H1 (cell line): ENCODE measurements at regions not wholly inside any gene's neighbourhood (a gene's known extent, or its start where the extent isn't known, plus 50 kb on each side); places are given as distances from the start of the nearest gene placed in this dataset.

Source experiments
- CTCF ChIA-PET: fragments of 300-600 bp; sonication (Branson Sonifier 250); formaldehyde crosslinking; loops from one replicate; lab custom pipeline; 2021; ENCODE audit not compliant: partially characterized antibody; lab: Charles Lee
- POLR2A ChIA-PET: fragments of 300-600 bp; sonication (Branson Sonifier 250); formaldehyde crosslinking; loops from one replicate; lab custom pipeline; 2021; ENCODE audit warnings: inconsistent platforms; ENCODE audit not compliant: partially characterized antibody; lab: Charles Lee
- DNase-seq, 2 experiments: peaks; one replicate each; pipeline versions ENCODE4 v3.0.0 to v3.0.0-alpha.2; 2010 to 2022; ENCODE audit warnings: low spot score in 2 of 2, low read depth in 1 of 2, mixed read lengths in 1 of 2
- FAIRE-seq: peaks from 2 replicates; lab custom pipeline; 2011; peaks lifted over from hg19 to GRCh38; lab: Jason Lieb, UNC
- H2AFZ ChIP-seq: 2 replicates; pipeline ENCODE4 v1.8.1; 2012; ENCODE audit warnings: low read length, inconsistent platforms
- H2AK5ac ChIP-seq: 2 replicates; pipeline ENCODE4 v1.6.1; 2013; ENCODE audit warnings: low read depth, low read length
- H2BK120ac ChIP-seq: replicated peaks from 2 replicates; pipeline ENCODE3; 2013; ENCODE audit warnings: low read depth, low read length, inconsistent platforms
- H2BK12ac ChIP-seq: 2 replicates; pipeline ENCODE4 v1.6.1; 2013; ENCODE audit warnings: low read depth, low read length
- H2BK15ac ChIP-seq: 2 replicates; pipeline ENCODE4 v1.6.1; 2013; ENCODE audit warnings: low read length
- H2BK20ac ChIP-seq: 2 replicates; pipeline ENCODE4 v1.6.1; 2013; ENCODE audit warnings: low read length
- H2BK5ac ChIP-seq: 2 replicates; pipeline ENCODE4 v1.6.1; 2013; ENCODE audit warnings: low read depth, low read length
- H3K14ac ChIP-seq: 2 replicates; pipeline ENCODE4 v1.6.1; 2013; ENCODE audit warnings: inconsistent platforms; ENCODE audit not compliant: insufficient read length
- H3K18ac ChIP-seq: 2 replicates; pipeline ENCODE4 v1.6.1; 2013; ENCODE audit warnings: low read length; ENCODE audit errors: extremely low read depth
- H3K23ac ChIP-seq: 2 replicates; pipeline ENCODE4 v1.6.1; 2013; ENCODE audit warnings: inconsistent platforms; ENCODE audit not compliant: insufficient read length
- H3K23me2 ChIP-seq: 2 replicates; pipeline ENCODE4 v1.6.1; 2013; ENCODE audit warnings: low read depth, low read length
- H3K27ac ChIP-seq: 2 replicates; pipeline ENCODE4 v1.6.1; 2011; ENCODE audit warnings: low read depth, low read length, inconsistent platforms
- H3K27me3 ChIP-seq, 4 experiments: replicated peaks in 1 of 4; 1 replicate in 1 of 4; 2 replicates in 3 of 4; pipeline versions ENCODE4 v1.6.1 to v1.8.1; 2011 to 2013; ENCODE audit warnings: low read length in 3 of 4, mild to moderate bottlenecking in 3 of 4, inconsistent platforms in 2 of 4, mixed read lengths in 2 of 4, moderate library complexity in 1 of 4; ENCODE audit not compliant: control insufficient read depth in 3 of 4, insufficient read depth in 3 of 4; ENCODE audit errors: extremely low read depth in 1 of 4
- H3K36me3 ChIP-seq, 4 experiments: 2 replicates each; pipeline versions ENCODE4 v1.6.1 to v1.8.1; 2011 to 2013; ENCODE audit warnings: mild to moderate bottlenecking in 4 of 4, low read length in 3 of 4, moderate library complexity in 2 of 4, control low read depth in 1 of 4, inconsistent platforms in 1 of 4; ENCODE audit not compliant: insufficient read depth in 4 of 4, control insufficient read depth in 2 of 4
- H3K4ac ChIP-seq: replicated peaks from 2 replicates; pipeline ENCODE3; 2013; ENCODE audit warnings: low read length, low read depth, mixed read lengths, inconsistent platforms; ENCODE audit not compliant: insufficient read length
- H3K4me1 ChIP-seq, 4 experiments: replicated peaks in 1 of 4; 1 replicate in 1 of 4; 2 replicates in 3 of 4; pipeline versions ENCODE4 v1.6.1 to v1.8.1; 2011 to 2013; ENCODE audit warnings: low read length in 3 of 4, inconsistent platforms in 2 of 4, mixed read lengths in 1 of 4; ENCODE audit not compliant: insufficient read depth in 4 of 4, control insufficient read depth in 3 of 4
- H3K4me2 ChIP-seq, 2 experiments: 2 replicates each; pipeline versions ENCODE4 v1.6.1 to v1.8.1; 2011 to 2013; ENCODE audit warnings: low read depth in 2 of 2, low read length in 2 of 2, control low read depth in 1 of 2, inconsistent platforms in 1 of 2, mild to moderate bottlenecking in 1 of 2; ENCODE audit not compliant: insufficient read depth in 1 of 2
- H3K4me3 ChIP-seq, 4 experiments: fragments of 200-600, 300-600 bp in 1 of 4; sonication (generic), shearing (Covaris generic), sonication (Bioruptor Twin) in 1 of 4; 2 replicates each; pipeline versions ENCODE4 v1.5.1 to v1.8.1; 2011 to 2016; ENCODE audit warnings: low read length in 4 of 4, low read depth in 3 of 4, control low read depth in 2 of 4, inconsistent platforms in 2 of 4, mild to moderate bottlenecking in 2 of 4, mixed read lengths in 1 of 4, moderate library complexity in 1 of 4; ENCODE audit not compliant: insufficient read depth in 2 of 4; ENCODE audit errors: extremely low read depth in 1 of 4
- H3K56ac ChIP-seq: replicated peaks from 2 replicates; pipeline ENCODE3; 2013; ENCODE audit warnings: low read depth, mild to moderate bottlenecking, mixed read lengths, low read length, inconsistent platforms; ENCODE audit not compliant: insufficient read length
- H3K79me1 ChIP-seq: 2 replicates; pipeline ENCODE4 v1.6.1; 2013; ENCODE audit warnings: low read depth, low read length, control low read depth
- H3K79me2 ChIP-seq, 2 experiments: 2 replicates each; pipeline versions ENCODE4 v1.6.1 to v1.8.1; 2012 to 2013; ENCODE audit warnings: low read length in 2 of 2, mild to moderate bottlenecking in 2 of 2, inconsistent platforms in 1 of 2; ENCODE audit not compliant: insufficient read depth in 2 of 2, control insufficient read depth in 1 of 2
- H3K9ac ChIP-seq, 4 experiments: replicated peaks in 1 of 4; 1 replicate in 1 of 4; 2 replicates in 3 of 4; pipeline versions ENCODE4 v1.6.1 to v1.8.1; 2011 to 2013; ENCODE audit warnings: low read depth in 3 of 4, low read length in 3 of 4, control low read depth in 2 of 4, mild to moderate bottlenecking in 2 of 4, moderate library complexity in 2 of 4, inconsistent platforms in 1 of 4; ENCODE audit errors: extremely low read depth in 1 of 4
- H3K9me3 ChIP-seq, 2 experiments: 2 replicates each; pipeline versions ENCODE4 v1.6.1 to v1.8.1; 2012 to 2013; ENCODE audit warnings: mild to moderate bottlenecking in 2 of 2, moderate library complexity in 2 of 2, control low read depth in 1 of 2, inconsistent platforms in 1 of 2, low read depth in 1 of 2, low read length in 1 of 2, mixed read lengths in 1 of 2; ENCODE audit not compliant: insufficient read depth in 2 of 2
- H4K20me1 ChIP-seq, 2 experiments: replicated peaks in 1 of 2; 2 replicates each; pipeline versions ENCODE3 to v1.8.1; 2011 to 2013; ENCODE audit warnings: inconsistent platforms in 2 of 2, low read length in 2 of 2, mild to moderate bottlenecking in 1 of 2; ENCODE audit not compliant: insufficient read depth in 2 of 2, control insufficient read depth in 1 of 2
- H4K5ac ChIP-seq: 2 replicates; pipeline ENCODE4 v1.6.1; 2013; ENCODE audit warnings: low read length, low read depth, mixed read lengths, inconsistent platforms; ENCODE audit not compliant: insufficient read length
- H4K8ac ChIP-seq: 2 replicates; pipeline ENCODE4 v1.8.0; 2013; ENCODE audit warnings: mild to moderate bottlenecking, moderate library complexity, low read length, inconsistent platforms; ENCODE audit not compliant: insufficient read depth; ENCODE audit errors: extremely low read depth
- H4K91ac ChIP-seq: replicated peaks from 2 replicates; pipeline ENCODE3; 2013; ENCODE audit warnings: low read length, mixed read lengths, inconsistent platforms; ENCODE audit not compliant: insufficient read length
- ASH2L ChIP-seq: fragments of 200-600, 300-600 bp; sonication (generic); IDR thresholded peaks from one replicate; pipeline ENCODE4 v1.7.1; 2017; ENCODE audit warnings: low read length
- BACH1 ChIP-seq: IDR thresholded peaks from 2 replicates; pipeline ENCODE4 v1.6.1; 2012; ENCODE audit warnings: low read length, improper control_type of control experiment
- CBX5 ChIP-seq: fragments of 300-800, 300-1000 bp; sonication (generic); IDR thresholded peaks from 2 replicates; pipeline ENCODE4 v1.7.1; 2016; ENCODE audit warnings: antibody characterized with exemption, low read length, low read depth
- KDM5A ChIP-seq: fragments of 200-600 bp; IDR thresholded peaks from 2 replicates; pipeline ENCODE4 v1.7.1; 2012; ENCODE audit warnings: mild to moderate bottlenecking, low read length, inconsistent platforms, mixed read lengths
- MAFK ChIP-seq: IDR thresholded peaks from 2 replicates; pipeline ENCODE4 v1.6.1; 2012; ENCODE audit warnings: low read depth, mild to moderate bottlenecking, improper control_type of control experiment, low read length
- NRF1 ChIP-seq: IDR thresholded peaks from 2 replicates; pipeline ENCODE4 v1.6.1; 2011; ENCODE audit warnings: mild to moderate bottlenecking, low read depth, low read length, improper control_type of control experiment
- POLR2A ChIP-seq, 2 experiments: IDR thresholded peaks; 1 replicate in 1 of 2; 2 replicates in 1 of 2; pipeline ENCODE4 v1.6.1; 2011; ENCODE audit warnings: low read depth in 2 of 2, low read length in 2 of 2, mild to moderate bottlenecking in 2 of 2; ENCODE audit errors: control extremely low read depth in 1 of 2
- POLR2AphosphoS5 ChIP-seq: IDR thresholded peaks from 2 replicates; pipeline ENCODE4 v1.6.1; 2011; ENCODE audit warnings: low read depth, low read length
- RBBP5 ChIP-seq: IDR thresholded peaks from 2 replicates; pipeline ENCODE4 v1.7.1; 2012; ENCODE audit warnings: low read depth, mild to moderate bottlenecking, inconsistent platforms, low read length, moderate library complexity, borderline replicate concordance
- SUZ12 ChIP-seq: fragments of 200-600 bp; sonication (generic); IDR thresholded peaks from 2 replicates; pipeline ENCODE4 v1.6.1; 2012; ENCODE audit warnings: mild to moderate bottlenecking, inconsistent platforms, low read length, moderate library complexity, mixed read lengths
- TAF7 ChIP-seq: optimal IDR thresholded peaks from 2 replicates; pipeline ENCODE3; 2011; ENCODE audit warnings: low read depth, mild to moderate bottlenecking, inconsistent platforms, low read length, moderate library complexity, borderline replicate concordance
- TCF12 ChIP-seq: IDR thresholded peaks from 2 replicates; pipeline ENCODE4 v1.6.1; 2011; ENCODE audit warnings: low read depth, mild to moderate bottlenecking, low read length
- WGBS, 2 experiments: shearing (Covaris generic) in 1 of 2; methylation state at CpG; one replicate each; pipeline versions ENCODE4 v1.1.6 to v1.1.7; 2013 to 2015; ENCODE audit warnings: low lambda C conversion rate in 2 of 2, mixed read lengths in 2 of 2, inconsistent platforms in 1 of 2, low coverage in 1 of 2, missing lambda C conversion rate in 1 of 2; ENCODE audit not compliant: insufficient replicate concordance in 2 of 2, insufficient coverage in 1 of 2, insufficient read length in 1 of 2; ENCODE audit errors: extremely low coverage in 1 of 2, missing lambda C conversion rate in 1 of 2; 5-methylcytosine and 5-hydroxymethylcytosine counted together
- TF ChIP-seq, protein P1 (sequence below), 3 experiments: IDR thresholded peaks; 1 replicate in 2 of 3; 2 replicates in 1 of 3; pipeline versions ENCODE4 v1.5.1 to v1.6.1; 2011; ENCODE audit warnings: low read length in 3 of 3, mild to moderate bottlenecking in 3 of 3, inconsistent platforms in 2 of 3, low read depth in 1 of 3, moderate library complexity in 1 of 3; ENCODE audit not compliant: insufficient read depth in 1 of 3; ENCODE audit errors: control extremely low read depth in 1 of 3

DNA sequence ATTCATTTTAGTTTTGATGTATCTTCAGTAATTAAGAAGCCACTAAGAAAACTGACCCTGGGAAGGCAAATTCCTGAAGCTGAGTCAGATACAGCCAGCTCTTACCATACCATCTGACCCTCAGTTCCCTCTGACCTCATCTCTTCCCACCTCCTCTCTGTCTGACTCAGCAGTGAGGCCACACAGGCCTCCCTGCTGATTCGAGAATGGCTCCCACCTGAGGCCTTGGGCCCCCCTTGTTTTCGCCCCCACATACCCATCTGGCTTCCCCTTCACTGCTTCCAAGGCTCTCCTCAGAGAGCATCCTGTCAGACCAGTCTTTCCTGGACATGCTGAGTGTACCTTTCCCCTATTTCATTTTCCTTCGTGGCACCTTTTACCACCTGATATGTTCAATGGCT, 71.0 kb upstream of the CYP1B1 start:
- H3K14ac ChIP-seq: no peak overlapping the region
- no peak overlapping the region for H2BK120ac ChIP-seq
- H3K56ac ChIP-seq: no peak overlapping the region
- H4K91ac ChIP-seq: no peak overlapping the region
- no peaks in the 10 kb centered on the region for H3K36me3 ChIP-seq
- no peak overlapping the region for H3K4me2 ChIP-seq
- H2BK12ac ChIP-seq: 0 out of 2 replicates have a peak overlapping the region, but pooled peaks have one; percentile 51
- peak overlapping the region; percentile 45; the same call in 1 of the 2 replicates for H2BK5ac ChIP-seq
- H2BK15ac ChIP-seq: no peak overlapping the region
- no peaks in the 10 kb centered on the region for H4K20me1 ChIP-seq
- H3K4me1 ChIP-seq: peaks cover 0 to 3% (median 2%) of the 10 kb centered on the region in 4 experiments; a peak in 5 of 7 replicates
- peaks cover 0 to 3% of the 10 kb centered on the region in 2 experiments; a peak in 2 of 4 replicates for H3K9me3 ChIP-seq
- no peak overlapping the region for H4K5ac ChIP-seq
- H3K27me3 ChIP-seq: no peaks in the 10 kb centered on the region
- no peak overlapping the region for H3K9ac ChIP-seq
- H2BK20ac ChIP-seq: no peak overlapping the region
- peaks cover 3% of the 10 kb centered on the region; the same call in 1 of the 2 replicates for H3K23me2 ChIP-seq
- DNase-seq (peak in 1 of 2 experiments; percentile 57), FAIRE-seq (no peak)
- no peak overlapping the region for H2AK5ac ChIP-seq
- WGBS, 2 experiments: 56% methylated on average over 3 of the region's 3 CpGs; no CpG with 5 or more reads in 1 of the 2 experiments
- H3K79me1 ChIP-seq: no peaks in the 10 kb centered on the region
- H2AFZ ChIP-seq: no peak overlapping the region
- no peak overlapping the region for H3K18ac ChIP-seq
- no peak overlapping the region for H3K4me3 ChIP-seq
- H3K79me2 ChIP-seq: no peaks in the 10 kb centered on the region
- CTCF ChIA-PET: interaction anchor here (1.3 kb wide), 1 partner anchor 31 kb away, joined by 4 read pairs; no protein-coding TSS in a partner anchor
- no peak overlapping the region for H3K27ac ChIP-seq
- POLR2A ChIA-PET: no interaction called here
- no peak overlapping the region for H3K4ac ChIP-seq
- H4K8ac ChIP-seq: no peak overlapping the region
- no peak overlapping the region for H3K23ac ChIP-seq
- TF ChIP-seq ASH2L (no peak), POLR2A (IDR thresholded peaks at IDR 0.05; ENCODE audit: control extremely low read depth in 1 of 2, low read depth in 2 of 2, low read length in 2 of 2) (no peak), SUZ12 (no peak), TCF12 (0 out of 2 replicates have a peak, but pooled peaks have one; percentile 35), MAFK (peak; percentile 59; the same call in 1 of the 2 replicates), NRF1 (no peak), RBBP5 (no peak), TAF7 (no peak), CBX5 (no peak), POLR2AphosphoS5 (no peak), KDM5A (no peak), BACH1 (peak; percentile 78)
- TF ChIP-seq, protein P1, sequence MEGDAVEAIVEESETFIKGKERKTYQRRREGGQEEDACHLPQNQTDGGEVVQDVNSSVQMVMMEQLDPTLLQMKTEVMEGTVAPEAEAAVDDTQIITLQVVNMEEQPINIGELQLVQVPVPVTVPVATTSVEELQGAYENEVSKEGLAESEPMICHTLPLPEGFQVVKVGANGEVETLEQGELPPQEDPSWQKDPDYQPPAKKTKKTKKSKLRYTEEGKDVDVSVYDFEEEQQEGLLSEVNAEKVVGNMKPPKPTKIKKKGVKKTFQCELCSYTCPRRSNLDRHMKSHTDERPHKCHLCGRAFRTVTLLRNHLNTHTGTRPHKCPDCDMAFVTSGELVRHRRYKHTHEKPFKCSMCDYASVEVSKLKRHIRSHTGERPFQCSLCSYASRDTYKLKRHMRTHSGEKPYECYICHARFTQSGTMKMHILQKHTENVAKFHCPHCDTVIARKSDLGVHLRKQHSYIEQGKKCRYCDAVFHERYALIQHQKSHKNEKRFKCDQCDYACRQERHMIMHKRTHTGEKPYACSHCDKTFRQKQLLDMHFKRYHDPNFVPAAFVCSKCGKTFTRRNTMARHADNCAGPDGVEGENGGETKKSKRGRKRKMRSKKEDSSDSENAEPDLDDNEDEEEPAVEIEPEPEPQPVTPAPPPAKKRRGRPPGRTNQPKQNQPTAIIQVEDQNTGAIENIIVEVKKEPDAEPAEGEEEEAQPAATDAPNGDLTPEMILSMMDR (IDR thresholded peaks at IDR 0.05; ENCODE audit: control extremely low read depth in 1 of 3, insufficient read depth in 1 of 3, low read depth in 1 of 3, low read length in 3 of 3): no peak
